ENCODE measurements at regions not wholly inside any gene's neighbourhood (a gene's known extent, or its start where the extent isn't known, plus 50 kb on each side); places are given as distances from the start of the nearest gene placed in this dataset.

DNA sequence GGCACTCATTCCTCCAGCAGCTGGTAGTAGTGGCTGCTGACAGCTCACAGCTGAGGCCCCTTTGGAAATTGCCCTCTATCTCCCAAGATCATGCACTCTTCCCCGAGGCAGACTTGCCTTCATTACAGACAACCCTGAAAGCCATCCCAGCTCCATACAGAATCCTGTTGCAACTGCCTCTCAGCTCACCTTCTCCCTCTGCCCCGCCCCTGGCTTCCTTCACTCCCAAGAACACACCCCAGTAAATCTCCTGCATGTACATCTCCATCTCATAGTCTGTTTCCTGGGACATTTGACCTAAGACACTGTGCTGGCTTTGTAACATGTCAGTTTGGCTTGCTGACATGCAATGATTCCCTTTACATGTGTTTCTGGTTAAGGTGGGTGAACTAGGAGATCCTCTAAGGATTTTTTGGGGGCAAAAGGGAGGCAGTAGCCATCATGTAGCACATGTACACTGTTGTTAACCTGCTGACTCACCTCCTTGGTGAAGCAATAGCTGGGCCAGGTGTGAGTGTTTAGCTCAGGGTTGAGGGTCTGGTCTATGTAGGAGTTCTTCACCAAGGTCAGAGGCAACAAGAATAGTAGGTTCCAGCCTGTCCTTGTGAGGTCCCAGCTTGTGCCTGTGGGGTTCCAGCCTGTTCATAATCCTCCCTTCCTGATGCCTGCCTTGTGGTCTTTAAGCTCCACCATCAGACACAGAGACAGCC, 179.6 kb downstream of the CSNK2A3 start:
- DNase-seq, result no peak

DNA sequence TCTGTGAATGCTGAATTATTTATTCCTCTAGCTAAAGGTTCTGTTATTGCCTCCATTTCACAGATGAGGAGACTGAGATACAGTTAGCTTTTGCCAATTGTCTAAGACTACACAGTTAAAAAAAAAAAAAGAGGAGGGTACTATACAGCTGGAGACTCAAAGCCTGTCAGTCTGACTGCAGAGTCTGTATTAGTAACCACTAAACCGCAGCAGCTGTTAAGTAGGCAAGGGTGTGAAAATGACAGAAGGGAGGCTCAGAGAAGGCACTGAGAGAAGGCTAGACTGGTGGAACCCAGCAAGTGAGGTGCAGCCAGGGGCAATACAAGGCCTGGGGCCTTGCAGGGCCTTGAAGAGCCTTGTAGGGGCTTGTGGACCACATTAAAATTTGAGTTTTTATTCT, 181.2 kb downstream of the CSNK2A3 start:
- peak; percentile 24 for DNase-seq

DNA sequence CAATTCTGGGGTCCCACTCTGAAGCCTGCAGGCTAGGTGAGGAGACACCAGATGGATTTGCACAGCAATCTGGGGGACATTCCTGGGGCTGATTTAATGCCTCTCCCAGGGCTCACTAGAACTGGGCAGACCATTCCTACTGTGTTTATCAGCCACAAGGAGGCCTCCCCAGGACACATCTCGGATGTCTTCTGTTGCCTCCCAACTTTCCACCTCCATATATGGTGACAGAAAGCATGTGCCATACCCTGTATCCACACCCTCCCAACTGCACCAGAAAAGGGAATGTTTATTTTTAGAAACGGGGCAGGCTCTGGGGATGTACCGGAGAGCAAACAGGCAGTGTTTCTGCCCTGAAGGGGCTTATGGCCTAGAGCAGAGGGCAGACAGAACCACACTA, 181.8 kb downstream of the CSNK2A3 start:
- no peak for DNase-seq

DNA sequence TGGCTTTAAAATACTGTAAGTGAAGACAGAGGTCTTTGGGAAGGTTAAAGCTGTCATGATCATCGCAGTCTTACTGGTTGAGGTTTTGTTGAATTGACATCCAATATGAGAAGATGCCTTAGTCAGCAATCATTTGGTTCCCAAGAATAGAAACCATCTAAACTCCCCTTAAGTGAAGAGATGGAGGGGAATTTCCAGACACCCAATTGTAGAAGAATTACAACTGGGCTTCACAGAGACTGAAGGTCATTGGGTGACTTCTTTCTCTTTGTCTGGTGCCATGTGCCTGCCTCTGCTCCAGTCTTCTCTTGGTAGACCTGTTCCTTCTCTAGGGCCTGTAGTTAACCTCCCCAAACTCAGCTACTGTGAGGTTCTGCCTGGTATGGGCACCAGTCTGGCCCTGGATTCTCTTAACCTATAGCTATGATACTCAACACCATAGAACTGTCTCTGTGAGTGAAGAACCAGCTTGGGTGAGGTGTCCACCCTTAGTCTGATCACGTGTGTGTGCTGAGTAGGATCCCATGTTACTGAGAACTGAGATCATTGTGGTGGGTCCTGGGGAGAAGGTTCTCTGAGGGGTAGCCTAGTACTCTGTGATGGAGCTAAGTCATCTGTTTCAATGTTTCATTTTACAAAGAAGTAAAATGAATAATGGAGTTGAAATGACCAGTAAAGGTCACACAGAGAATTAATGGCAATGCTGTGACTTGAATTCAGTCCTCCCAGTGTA, 182.5 kb downstream of the CSNK2A3 start:
- DNase-seq, result no peak

DNA sequence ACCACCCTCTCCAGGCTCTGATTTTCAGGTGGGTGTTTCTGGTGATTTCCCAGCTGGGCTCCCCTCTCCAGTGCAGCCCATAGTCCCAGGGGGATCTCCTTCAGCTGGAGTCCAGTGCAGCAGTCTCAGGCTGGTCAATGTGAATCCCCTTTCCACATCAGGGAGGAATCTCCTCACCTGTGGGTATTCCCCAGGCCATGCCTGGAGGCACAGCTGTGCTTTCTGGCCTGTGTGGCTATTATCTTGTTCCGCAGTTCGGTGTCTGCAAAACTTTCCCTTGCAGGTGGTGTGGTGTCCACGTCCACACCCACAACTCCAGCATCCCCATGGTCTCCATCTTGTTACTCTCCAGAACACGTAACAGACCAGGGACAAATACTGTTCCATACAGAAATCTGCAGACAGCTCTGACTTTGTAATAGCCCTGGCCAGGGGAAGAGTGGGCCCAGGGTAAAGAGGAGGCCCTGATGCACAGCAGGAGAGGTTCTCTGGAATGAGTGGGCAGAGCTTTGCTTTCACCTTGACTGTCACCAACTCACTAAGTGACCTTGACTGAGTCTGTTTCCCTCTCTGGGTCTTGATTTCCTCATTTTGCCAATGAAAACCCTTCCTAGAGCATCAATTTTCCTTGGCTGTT, 183.2 kb downstream of the CSNK2A3 start:
- DNase-seq, result peak; percentile 29

DNA sequence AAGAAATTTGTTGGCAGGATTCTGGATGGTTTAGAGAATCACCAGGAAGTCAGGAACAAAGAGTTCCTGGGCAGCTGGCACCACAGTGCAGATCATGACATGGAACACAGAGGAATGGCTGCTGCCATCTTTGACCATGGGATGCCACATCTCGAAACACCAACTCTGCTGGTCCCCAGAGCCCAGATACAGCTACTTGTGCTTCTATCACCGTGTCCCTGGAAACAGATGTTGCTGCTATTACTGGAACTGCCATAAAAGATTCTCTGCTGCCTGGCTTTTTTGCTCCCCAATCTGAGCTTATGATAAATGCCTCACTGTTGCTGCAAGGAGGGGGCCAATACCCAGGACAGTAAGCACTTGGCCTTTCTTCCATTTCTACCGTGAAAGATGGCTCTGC, 185.2 kb downstream of the CSNK2A3 start:
- no peak for DNase-seq

DNA sequence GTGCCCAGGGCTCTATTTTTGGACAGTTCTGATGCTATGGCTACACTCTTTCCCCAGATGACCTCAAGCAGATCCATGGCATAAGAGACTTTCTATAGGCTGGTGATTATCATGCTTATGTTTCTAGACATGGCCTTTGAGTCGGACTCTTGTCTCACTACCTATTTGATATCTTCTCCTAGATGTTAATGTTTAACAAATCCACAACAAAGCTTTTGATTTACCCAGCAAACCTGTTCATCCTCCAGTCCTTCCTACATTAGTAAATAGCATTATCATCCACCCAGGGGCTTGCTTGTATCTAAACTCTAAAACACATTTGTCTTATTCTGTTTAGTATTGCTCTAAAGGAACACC, 188.7 kb downstream of the CSNK2A3 start:
- no peak for DNase-seq

DNA sequence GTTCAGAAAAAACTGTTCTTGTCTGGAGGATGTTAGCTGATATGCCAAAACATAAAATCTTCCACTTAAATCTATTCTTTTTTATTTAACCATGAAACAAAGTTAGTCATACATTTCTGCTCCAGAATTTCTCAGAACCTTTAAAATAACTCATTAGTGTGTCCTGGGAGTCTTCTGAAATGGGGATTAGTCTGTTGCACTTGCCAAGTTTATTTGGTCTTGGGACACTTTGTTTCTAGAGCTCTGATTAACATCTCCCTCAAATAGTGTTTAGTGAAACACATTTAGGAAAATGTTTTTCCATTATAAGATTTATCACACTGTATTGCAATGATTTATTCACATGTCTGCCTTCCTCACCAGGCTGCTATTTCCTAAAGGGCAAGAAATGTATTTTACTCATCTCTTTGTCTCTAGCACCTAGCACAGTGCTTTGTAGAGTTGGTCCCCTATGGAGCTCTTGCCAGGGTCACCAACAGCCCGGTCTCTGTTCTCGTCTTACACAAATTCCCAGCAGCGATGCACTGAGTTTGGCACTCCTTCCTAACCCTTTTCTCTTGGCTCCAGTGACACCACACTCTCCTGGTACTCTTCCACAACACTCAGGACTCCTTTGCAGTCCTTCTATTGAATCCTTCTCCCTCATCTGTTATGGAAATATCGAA, 189.2 kb downstream of the CSNK2A3 start:
- no peak for DNase-seq

DNA sequence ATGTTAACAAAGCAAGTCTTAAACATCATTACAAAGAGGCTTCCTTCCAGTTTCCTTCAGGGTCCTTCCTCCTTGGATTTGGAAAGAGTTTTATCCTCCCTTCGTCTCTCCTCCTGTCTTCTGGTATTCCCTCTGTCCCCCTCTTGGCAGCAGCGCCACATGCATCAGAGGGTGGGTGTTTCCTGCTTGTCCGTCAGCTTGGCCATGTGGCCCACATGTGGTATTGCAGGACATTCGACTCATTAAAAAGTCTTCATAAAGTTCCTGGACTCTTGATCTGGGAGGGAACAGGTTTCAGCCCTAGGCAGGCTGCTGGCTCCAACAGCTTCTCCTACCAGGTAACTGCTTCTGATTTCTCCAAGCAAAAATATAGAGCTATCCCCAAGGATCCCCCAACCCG, 189.8 kb downstream of the CSNK2A3 start:
- no peak for DNase-seq

DNA sequence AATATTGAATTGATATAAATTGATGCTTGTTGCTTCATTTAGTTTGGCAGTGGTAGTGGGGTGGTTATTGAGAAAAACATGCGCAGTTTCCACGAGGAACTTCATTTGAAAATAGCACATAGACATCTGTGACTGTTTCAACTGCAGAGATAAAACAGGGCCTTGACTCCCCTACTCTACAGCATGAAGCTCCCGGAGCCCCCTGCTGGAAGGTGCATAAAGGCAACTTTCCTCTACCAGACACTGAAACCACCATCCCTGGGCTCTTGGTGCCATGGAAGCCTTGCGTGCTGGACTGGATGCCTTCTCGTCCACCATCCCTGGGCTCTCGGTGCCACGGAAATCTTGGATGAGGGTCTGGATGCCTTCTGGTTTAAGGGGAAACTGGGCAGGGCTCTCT, 195.9 kb downstream of the CSNK2A3 start:
- peak; percentile 56 for DNase-seq

DNA sequence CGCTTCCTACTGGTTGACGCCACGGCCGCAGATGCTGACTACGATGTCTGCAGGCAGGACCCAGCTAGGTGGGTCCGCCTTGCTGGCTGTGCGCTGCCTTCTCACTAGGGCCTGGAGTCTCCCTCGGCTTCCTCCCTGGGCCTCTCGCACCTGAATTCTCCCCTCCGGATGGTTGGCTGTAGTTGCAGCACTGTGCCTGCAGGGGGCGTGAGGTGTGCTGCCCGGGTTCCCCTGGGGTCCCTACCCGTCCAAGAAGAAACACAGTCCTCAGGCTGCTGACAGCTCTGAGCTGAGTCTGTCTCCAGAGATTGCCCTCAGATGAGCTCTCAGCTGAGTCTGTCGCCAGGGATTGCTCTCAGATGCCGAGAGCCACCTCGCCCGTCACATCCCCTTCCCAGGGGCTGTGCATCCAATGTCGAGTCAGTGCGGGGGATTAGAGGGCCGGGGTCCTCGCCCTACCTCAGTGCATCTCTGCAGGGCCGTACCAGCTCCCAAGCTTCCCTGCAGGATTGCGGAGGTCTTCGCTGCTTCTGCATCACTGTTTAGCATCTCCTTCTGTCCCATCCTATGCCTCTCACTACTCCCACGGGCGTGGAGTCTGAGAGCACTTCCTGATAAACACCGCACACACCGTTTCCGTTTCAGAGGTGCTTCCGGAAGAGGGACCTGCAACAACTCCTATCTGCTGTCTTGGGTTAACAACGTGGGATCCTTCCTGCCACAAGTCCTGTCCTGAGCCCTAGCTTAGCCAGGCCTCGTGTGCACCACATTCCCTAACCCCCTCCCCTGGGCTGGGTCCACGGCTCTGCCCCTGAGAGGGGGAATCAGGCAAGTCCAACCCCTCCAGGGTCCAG, 196.9 kb downstream of the CSNK2A3 start:
- peak; percentile 77 for DNase-seq

DNA sequence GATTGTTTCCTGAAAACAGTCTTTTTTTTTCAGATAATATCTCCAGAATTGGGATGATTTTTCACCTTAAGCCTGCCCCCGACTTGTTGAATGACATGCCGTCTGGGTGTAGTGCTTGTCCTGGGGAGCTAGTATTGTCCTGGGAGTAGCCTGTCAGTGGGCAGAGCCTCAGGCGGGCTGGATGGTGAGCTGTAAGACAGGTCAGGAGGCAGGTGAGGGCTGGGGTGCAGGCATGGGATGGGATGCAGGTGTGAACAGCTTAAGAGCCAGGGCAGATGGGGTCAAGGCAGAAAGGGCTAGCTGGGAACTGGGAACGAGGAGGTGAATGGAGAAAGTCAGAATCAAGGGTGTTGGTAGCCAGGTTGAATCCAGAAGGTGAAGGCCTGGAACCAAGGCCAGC, 200.2 kb downstream of the CSNK2A3 start:
- DNase-seq, result no peak

DNA sequence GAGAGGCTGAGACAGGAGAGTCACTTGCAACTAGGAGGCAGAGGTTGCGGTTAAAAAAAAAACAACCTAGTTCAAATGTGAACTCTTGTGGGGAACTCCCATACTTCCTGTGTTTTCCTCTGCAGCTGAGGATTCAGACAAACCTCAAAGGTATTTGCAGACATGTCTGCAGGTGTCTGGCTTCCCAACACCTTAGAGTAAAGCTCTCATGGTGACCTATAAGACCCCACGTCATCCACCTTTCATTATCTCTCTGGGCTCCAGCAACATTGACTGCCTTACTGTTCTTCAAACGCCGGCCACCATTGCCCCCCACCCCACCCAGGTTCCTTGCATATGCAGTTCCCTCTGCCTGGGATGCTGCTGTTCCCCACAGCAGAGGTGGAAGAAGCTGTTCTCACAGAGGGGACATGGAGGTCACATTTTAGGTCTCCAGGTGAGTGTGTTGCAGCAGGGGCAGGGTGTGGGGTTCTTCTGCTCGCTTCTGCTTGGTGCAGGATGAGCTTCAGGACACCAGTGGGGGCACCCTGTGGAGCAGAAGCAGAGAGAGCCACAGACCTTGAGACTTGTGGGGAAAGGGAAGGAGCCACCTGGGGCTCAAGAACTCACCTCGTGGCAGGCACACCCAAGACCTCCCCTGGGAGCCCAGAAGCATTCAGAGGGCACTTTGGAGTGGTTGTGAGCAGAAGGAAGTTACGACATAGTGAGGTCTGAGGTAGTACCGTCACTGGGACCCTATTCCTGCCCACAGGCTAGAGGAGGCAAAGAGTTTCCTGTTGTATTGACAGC, 203.2 kb downstream of the CSNK2A3 start:
- no peak for DNase-seq

DNA sequence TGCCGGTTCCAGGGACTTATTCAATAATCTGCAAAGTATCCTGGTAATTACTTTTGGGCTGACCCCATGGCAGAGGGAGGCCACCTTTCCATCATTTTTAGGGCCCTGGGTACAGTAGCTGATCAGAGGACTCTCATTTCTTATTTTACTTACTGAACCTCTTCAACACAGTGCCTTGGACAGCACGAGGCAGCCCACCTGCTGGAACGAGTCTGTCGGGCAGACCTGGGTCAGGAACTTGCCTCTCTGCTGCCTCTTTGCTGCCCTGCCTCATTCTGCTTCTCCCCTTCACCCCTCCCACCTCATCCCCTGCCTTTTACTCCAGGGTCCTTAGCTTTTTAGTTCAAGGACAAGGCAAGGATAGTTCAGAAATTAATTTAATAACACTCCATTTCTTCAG, 204.5 kb downstream of the CSNK2A3 start:
- no peak for DNase-seq

DNA sequence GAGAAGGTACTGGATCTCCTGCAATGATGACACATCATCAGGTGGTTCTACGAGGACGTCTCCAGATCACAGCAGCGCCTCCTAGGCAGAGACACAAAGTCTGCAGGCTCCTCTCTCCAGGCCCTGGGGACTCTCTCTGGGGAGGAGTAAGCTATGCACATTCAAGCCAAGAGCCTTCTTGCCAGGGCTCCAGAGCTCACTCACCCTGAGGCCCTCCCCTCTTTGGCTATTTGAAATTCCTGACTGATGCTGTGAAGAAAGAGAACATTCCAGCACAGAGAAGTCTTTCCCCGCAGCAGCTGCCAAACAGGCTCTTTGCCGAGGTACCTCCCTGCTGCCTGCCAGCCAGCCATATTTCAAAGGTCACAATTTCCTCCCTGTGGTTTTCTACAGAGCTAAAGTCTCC, 204.9 kb downstream of the CSNK2A3 start:
- DNase-seq, result peak; percentile 60

DNA sequence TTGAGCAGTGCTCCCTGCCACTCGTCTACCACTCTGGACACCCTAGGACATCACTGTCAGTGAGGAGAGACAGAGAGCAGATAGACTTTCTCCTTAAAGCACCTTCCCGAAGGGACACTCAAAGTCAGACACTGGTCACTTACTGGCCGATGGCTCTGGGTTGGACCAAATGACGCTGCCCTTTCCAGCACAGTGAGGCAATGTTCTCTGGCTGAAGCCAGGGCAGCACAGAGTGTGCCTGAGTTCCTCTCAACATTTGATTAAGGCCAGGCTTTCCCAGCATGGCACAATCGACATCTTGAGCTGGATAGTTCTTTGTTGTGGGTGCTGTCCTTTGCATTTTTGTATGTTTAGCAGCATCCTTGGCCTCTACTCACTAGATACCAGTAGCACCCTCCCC, 206.2 kb downstream of the CSNK2A3 start:
- no peak for DNase-seq

DNA sequence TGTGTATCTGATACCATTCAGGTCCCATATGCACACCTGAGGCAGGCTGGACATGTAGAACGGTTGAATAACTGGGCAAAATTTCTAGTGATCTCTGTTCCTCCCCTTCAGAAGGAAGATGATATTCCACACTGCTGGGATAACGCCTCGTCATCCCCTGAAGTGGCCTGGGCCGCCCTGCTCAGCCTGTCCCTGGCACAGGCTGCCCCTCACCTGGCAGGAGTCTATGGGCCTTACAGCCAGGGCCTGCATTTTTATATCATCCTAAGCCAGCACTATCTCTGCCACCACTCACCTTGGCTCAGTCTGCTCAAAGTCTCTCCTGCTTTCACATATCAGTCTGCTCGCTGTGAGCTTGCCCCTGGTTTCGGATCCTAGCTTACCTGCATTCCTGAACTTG, 209.2 kb downstream of the CSNK2A3 start:
- DNase-seq, result no peak

DNA sequence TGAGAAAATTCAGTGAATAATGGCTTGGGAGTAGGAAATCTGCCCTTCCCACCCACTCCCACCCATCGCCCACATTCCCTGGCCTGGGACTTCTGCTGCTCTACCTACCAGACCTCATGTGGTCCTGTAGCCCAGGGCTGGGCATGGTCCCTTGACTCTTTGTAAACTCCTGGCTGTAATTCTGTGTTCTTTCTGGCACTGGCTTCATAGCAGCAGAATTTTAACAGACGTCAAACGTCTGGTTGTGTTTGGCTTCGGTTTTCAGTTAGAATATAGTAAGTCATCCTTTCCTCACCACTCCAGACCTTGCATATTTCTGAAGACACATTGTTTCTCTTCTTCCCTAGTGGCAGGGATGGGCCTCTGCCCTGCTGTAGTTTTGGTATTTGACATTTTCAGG, 210.6 kb downstream of the CSNK2A3 start:
- no peak for DNase-seq

DNA sequence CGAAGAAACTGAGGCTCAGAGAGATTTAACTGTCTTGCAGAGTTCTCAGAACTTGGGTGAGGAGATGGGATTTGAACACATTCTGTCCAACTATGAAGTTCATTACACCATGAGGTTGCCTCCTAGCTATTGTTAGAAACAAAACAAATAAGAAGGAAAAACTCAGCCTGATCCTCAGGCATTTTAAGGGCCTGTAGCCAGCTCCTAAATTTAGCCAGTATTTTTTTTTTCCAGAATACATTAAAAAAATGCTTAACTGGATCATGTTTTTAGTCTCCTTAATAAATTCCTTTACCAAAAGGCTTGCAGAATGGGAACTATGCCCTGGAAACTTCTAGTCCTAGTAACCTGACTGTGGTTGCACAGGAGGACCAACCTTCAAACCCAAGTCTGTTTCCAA, 212.0 kb downstream of the CSNK2A3 start:
- no peak for DNase-seq

DNA sequence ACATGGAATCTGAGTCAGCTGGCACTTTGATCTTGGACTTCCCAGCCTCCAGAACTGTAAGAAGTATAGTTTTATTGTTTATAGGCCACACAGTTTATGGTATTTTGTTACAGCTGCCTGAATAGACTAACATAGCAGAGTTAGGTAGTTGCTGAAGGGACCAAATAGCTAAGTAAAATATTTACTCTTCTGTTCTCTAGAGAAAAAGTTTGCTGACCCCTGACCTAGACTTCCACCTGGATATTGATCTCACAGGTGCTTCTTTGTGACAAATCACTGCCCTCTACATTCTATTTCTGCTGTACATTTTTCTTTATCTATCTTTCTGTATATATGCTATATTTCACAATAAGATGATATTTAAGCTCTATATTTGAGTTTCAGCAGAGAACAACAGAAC, 212.5 kb downstream of the CSNK2A3 start:
- DNase-seq, result no peak

DNA sequence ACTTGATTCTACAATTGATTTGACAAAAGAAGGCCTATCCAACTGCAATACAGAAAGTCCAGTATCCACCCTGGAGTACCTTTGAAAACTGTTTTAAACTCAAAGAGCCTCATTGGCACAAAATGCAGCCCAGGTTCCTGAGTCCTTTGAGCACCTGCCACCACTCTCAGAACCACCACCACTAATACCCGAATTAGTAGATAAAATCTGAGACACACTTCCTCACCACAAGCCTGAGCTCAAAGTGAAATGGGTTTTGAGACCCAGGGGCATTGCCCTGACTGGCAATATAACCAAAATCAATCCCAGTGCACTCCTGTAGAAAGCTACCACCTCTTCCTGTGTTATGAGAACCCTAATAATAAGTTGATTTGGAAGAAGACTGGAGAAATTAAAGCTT, 215.7 kb downstream of the CSNK2A3 start:
- no peak for DNase-seq
